Neural progenitor cell (in vitro differentiated cells): ENCODE measurements at regions not wholly inside any gene's neighbourhood (a gene's known extent, or its start where the extent isn't known, plus 50 kb on each side); places are given as distances from the start of the nearest gene placed in this dataset.

Experiments
- CTCF ChIP-seq: fragments of 200-600 bp; sonication (generic); IDR thresholded peaks from 2 replicates; pipeline ENCODE4 v1.5.1; 2017; ENCODE audit warnings: antibody characterized with exemption, mild to moderate bottlenecking
- EZH2 ChIP-seq: fragments of 200-600 bp; sonication (generic); IDR thresholded peaks from 2 replicates; pipeline ENCODE4 v1.6.1; 2017; ENCODE audit warnings: antibody characterized with exemption, mild to moderate bottlenecking, moderate library complexity
- EZH2phosphoT487 ChIP-seq: fragments of 200-600 bp; sonication (generic); IDR thresholded peaks from 2 replicates; pipeline ENCODE4 v1.6.1; 2017; ENCODE audit warnings: antibody characterized with exemption

GRCh38 chr13:55673910-55674309 is 1466.8 kb upstream of the PRR20A start:
- TF ChIP-seq CTCF = no peak
- no peak for TF ChIP-seq EZH2
- no peak for TF ChIP-seq EZH2phosphoT487
